H9 (cell line): ENCODE measurements at regions not wholly inside any gene's neighbourhood (a gene's known extent, or its start where the extent isn't known, plus 50 kb on each side); places are given as distances from the start of the nearest gene placed in this dataset.

Experiments
- DNase-seq: peaks from one replicate; pipeline ENCODE4 v3.0.0-alpha.2; 2017
- H2AFZ ChIP-seq: one replicate; pipeline ENCODE4 v1.6.1; 2013; ENCODE audit warnings: mild to moderate bottlenecking, low read length, control low read depth, moderate library complexity
- H2AK5ac ChIP-seq: 2 replicates; pipeline ENCODE4 v1.6.1; 2013; ENCODE audit warnings: low read length, control low read depth, mixed read lengths; ENCODE audit not compliant: insufficient read length
- H2BK120ac ChIP-seq: one replicate; pipeline ENCODE4 v1.6.1; 2013; ENCODE audit warnings: low read depth, mild to moderate bottlenecking, low read length, control low read depth, inconsistent platforms; ENCODE audit not compliant: poor library complexity, severe bottlenecking
- H2BK12ac ChIP-seq: 2 replicates; pipeline ENCODE4 v1.6.1; 2013; ENCODE audit warnings: low read length, control low read depth, mixed read lengths, low read depth; ENCODE audit not compliant: insufficient read length
- H2BK15ac ChIP-seq: 2 replicates; pipeline ENCODE4 v1.6.1; 2013; ENCODE audit warnings: low read depth, low read length, control low read depth
- H2BK20ac ChIP-seq: one replicate; pipeline ENCODE4 v1.6.1; 2013; ENCODE audit warnings: low read depth, mild to moderate bottlenecking, low read length, control low read depth, inconsistent platforms; ENCODE audit not compliant: poor library complexity, severe bottlenecking
- H2BK5ac ChIP-seq: 2 replicates; pipeline ENCODE4 v1.6.1; 2013; ENCODE audit warnings: low read length, control low read depth, mixed read lengths; ENCODE audit not compliant: insufficient read length
- H3K14ac ChIP-seq: 2 replicates; pipeline ENCODE4 v1.6.1; 2013; ENCODE audit warnings: low read length, control low read depth; ENCODE audit not compliant: insufficient read depth
- H3K18ac ChIP-seq: 2 replicates; pipeline ENCODE4 v1.6.1; 2013; ENCODE audit warnings: low read depth, mild to moderate bottlenecking, mixed read lengths, low read length, control low read depth; ENCODE audit not compliant: insufficient read length
- H3K23ac ChIP-seq: 2 replicates; pipeline ENCODE4 v1.6.1; 2013; ENCODE audit warnings: low read length, control low read depth, mixed read lengths, low read depth; ENCODE audit not compliant: insufficient read length
- H3K23me2 ChIP-seq: 2 replicates; pipeline ENCODE4 v1.6.1; 2013; ENCODE audit warnings: low read depth, mild to moderate bottlenecking, mixed read lengths, low read length, control low read depth; ENCODE audit not compliant: insufficient read length, poor library complexity, severe bottlenecking
- H3K27ac ChIP-seq: 2 replicates; pipeline ENCODE4 v1.5.1; 2013; ENCODE audit warnings: low read length, control low read depth, mixed read lengths, low read depth; ENCODE audit not compliant: insufficient read length
- H3K27me3 ChIP-seq: 2 replicates; pipeline ENCODE4 v1.6.1; 2013; ENCODE audit warnings: low read length, control low read depth, inconsistent platforms; ENCODE audit not compliant: insufficient read depth
- H3K4ac ChIP-seq: 2 replicates; pipeline ENCODE4 v1.6.1; 2013; ENCODE audit warnings: low read depth, mild to moderate bottlenecking, control low read depth, inconsistent platforms, low read length, moderate library complexity
- H3K4me1 ChIP-seq: 2 replicates; pipeline ENCODE4 v1.6.1; 2013; ENCODE audit warnings: low read length, control low read depth, inconsistent platforms; ENCODE audit not compliant: insufficient read depth
- H3K4me2 ChIP-seq: 2 replicates; pipeline ENCODE4 v1.6.1; 2013; ENCODE audit warnings: low read length, control low read depth, mixed read lengths; ENCODE audit not compliant: insufficient read length, insufficient read depth
- H3K56ac ChIP-seq: 2 replicates; pipeline ENCODE4 v1.6.1; 2013; ENCODE audit warnings: low read depth, mild to moderate bottlenecking, mixed read lengths, low read length, control low read depth; ENCODE audit not compliant: insufficient read length
- H3K79me1 ChIP-seq: 2 replicates; pipeline ENCODE4 v1.6.1; 2013; ENCODE audit warnings: low read depth, mild to moderate bottlenecking, moderate library complexity, low read length, control low read depth, inconsistent platforms; ENCODE audit not compliant: insufficient read depth, poor library complexity, severe bottlenecking
- H3K79me2 ChIP-seq: 2 replicates; pipeline ENCODE4 v1.6.1; 2013; ENCODE audit warnings: low read length, control low read depth, inconsistent platforms; ENCODE audit not compliant: insufficient read depth
- H3K9ac ChIP-seq: 2 replicates; pipeline ENCODE4 v1.6.1; 2013; ENCODE audit warnings: low read length, control low read depth, mixed read lengths; ENCODE audit not compliant: insufficient read length; ENCODE audit errors: extremely low read depth
- H3K9me3 ChIP-seq: one replicate; pipeline ENCODE4 v1.6.1; 2013; ENCODE audit warnings: low read depth, low read length, inconsistent platforms; ENCODE audit not compliant: control insufficient read depth
- H3T11ph ChIP-seq: one replicate; pipeline ENCODE4 v1.6.1; 2013; ENCODE audit warnings: mild to moderate bottlenecking, low read length, control low read depth, inconsistent platforms
- H4K20me1 ChIP-seq: one replicate; pipeline ENCODE4 v1.6.1; 2013; ENCODE audit not compliant: control insufficient read depth, insufficient read length, insufficient read depth
- H4K5ac ChIP-seq: 2 replicates; pipeline ENCODE4 v1.6.1; 2013; ENCODE audit warnings: low read depth, mild to moderate bottlenecking, mixed read lengths, low read length, control low read depth; ENCODE audit not compliant: insufficient read length
- H4K8ac ChIP-seq: replicated peaks from 2 replicates; pipeline ENCODE4 v1.6.1; 2013; ENCODE audit warnings: low read length, control low read depth, mixed read lengths, low read depth; ENCODE audit not compliant: insufficient read length
- H4K91ac ChIP-seq: 2 replicates; pipeline ENCODE4 v1.6.1; 2013; ENCODE audit warnings: low read depth, mild to moderate bottlenecking, moderate library complexity, mixed read lengths, low read length, control low read depth; ENCODE audit not compliant: insufficient read length
- H3K27ac Mint-ChIP-seq, 3 experiments: 2 replicates in 2 of 3; 3 replicates in 1 of 3; pipeline ENCODE4 v1.8.0; 2020 to 2021; ENCODE audit warnings: mixed read lengths in 3 of 3, mild to moderate bottlenecking in 1 of 3, moderate library complexity in 1 of 3
- H3K27me3 Mint-ChIP-seq: 2 replicates; pipeline ENCODE4 v1.8.0; 2021; ENCODE audit warnings: low read depth, mild to moderate bottlenecking, moderate library complexity, mixed read lengths
- H3K36me3 Mint-ChIP-seq, 3 experiments: 2 replicates in 2 of 3; 3 replicates in 1 of 3; pipeline ENCODE4 v1.8.0; 2020 to 2021; ENCODE audit warnings: low read depth in 3 of 3, mixed read lengths in 3 of 3; ENCODE audit not compliant: insufficient read depth in 1 of 3
- H3K4me1 Mint-ChIP-seq, 2 experiments: 2 replicates each; pipeline ENCODE4 v1.8.0; 2020; ENCODE audit warnings: mixed read lengths in 2 of 2
- H3K4me3 Mint-ChIP-seq, 2 experiments: 2 replicates in 1 of 2; 3 replicates in 1 of 2; pipeline ENCODE4 v1.8.0; 2020 to 2021; ENCODE audit warnings: mild to moderate bottlenecking in 2 of 2, mixed read lengths in 2 of 2, moderate library complexity in 1 of 2
- H3K9me3 Mint-ChIP-seq, 2 experiments: 2 replicates in 1 of 2; 3 replicates in 1 of 2; pipeline ENCODE4 v1.8.0; 2020; ENCODE audit warnings: mild to moderate bottlenecking in 2 of 2, mixed read lengths in 2 of 2, moderate library complexity in 1 of 2
- WGBS: extraction: QIAGEN DNeasy Blood & Tissue Kit; methylation state at CpG from one replicate; pipeline ENCODE4 v1.1.7; 2013; ENCODE audit warnings: missing lambda C conversion rate, low lambda C conversion rate, mixed read lengths; ENCODE audit not compliant: insufficient read length; ENCODE audit errors: extremely low coverage; 5-methylcytosine and 5-hydroxymethylcytosine counted together
- TF ChIP-seq, protein P1 (sequence below): fragments of 200-600 bp; sonication (generic); conservative IDR thresholded peaks from 3 replicates; pipeline ENCODE4 v1.8.0; 2021; ENCODE audit warnings: antibody characterized with exemption, mild to moderate bottlenecking

DNA sequence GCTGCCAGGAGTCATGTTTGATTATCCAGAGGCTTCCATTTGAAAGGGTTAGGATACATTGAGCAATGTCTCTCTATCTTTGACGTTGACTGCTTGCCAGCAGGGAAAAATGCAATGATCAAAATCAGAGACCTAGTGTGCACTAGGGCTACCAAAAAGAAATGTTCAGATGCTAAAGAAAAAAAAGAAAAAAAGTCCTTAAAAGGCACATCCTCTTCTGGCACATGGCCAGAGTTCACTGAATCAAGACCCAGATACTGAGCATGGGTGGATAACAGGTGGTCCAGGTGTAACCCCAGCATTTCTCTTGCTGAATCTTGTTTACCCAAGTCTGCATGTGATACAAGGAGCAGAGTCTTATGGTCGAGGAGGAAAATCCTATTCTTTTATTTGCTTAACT lies 899.3 kb downstream of the SORCS3 start:
- no CpG with 5 or more reads among the region's 2 CpGs for WGBS
- Mint-ChIP-seq H3K27me3 (peaks cover 4% of the 10 kb centered on the region), H3K36me3 (no peaks in the 10 kb centered on the region), H3K4me3 (no peak overlapping the region), H3K4me1 (peaks cover 46% of the 10 kb centered on the region in 2 experiments), H3K27ac (no peak overlapping the region), H3K9me3 (no peaks in the 10 kb centered on the region)
- no peak overlapping the region for H3T11ph ChIP-seq
- no peak overlapping the region for H2AK5ac ChIP-seq
- no peak overlapping the region for H3K4me2 ChIP-seq
- no peak overlapping the region for H2AFZ ChIP-seq
- H4K5ac ChIP-seq: no peak overlapping the region
- no peaks in the 10 kb centered on the region for H3K79me2 ChIP-seq
- no peak overlapping the region for H4K8ac ChIP-seq
- H3K9me3 ChIP-seq: no peaks in the 10 kb centered on the region
- no peak overlapping the region for H3K14ac ChIP-seq
- no peak overlapping the region for H3K23ac ChIP-seq
- TF ChIP-seq, protein P1, sequence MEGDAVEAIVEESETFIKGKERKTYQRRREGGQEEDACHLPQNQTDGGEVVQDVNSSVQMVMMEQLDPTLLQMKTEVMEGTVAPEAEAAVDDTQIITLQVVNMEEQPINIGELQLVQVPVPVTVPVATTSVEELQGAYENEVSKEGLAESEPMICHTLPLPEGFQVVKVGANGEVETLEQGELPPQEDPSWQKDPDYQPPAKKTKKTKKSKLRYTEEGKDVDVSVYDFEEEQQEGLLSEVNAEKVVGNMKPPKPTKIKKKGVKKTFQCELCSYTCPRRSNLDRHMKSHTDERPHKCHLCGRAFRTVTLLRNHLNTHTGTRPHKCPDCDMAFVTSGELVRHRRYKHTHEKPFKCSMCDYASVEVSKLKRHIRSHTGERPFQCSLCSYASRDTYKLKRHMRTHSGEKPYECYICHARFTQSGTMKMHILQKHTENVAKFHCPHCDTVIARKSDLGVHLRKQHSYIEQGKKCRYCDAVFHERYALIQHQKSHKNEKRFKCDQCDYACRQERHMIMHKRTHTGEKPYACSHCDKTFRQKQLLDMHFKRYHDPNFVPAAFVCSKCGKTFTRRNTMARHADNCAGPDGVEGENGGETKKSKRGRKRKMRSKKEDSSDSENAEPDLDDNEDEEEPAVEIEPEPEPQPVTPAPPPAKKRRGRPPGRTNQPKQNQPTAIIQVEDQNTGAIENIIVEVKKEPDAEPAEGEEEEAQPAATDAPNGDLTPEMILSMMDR: no peak
- no peaks in the 10 kb centered on the region for H3K27me3 ChIP-seq
- no peaks in the 10 kb centered on the region; the same call in 1 of the 2 replicates for H3K4me1 ChIP-seq
- H4K20me1 ChIP-seq: no peaks in the 10 kb centered on the region
- no peaks in the 10 kb centered on the region for H3K79me1 ChIP-seq
- H2BK15ac ChIP-seq: no peak overlapping the region
- no peak overlapping the region for H3K4ac ChIP-seq
- DNase-seq: no peak
- no peaks in the 10 kb centered on the region for H3K23me2 ChIP-seq
- H4K91ac ChIP-seq: no peak overlapping the region
- no peak overlapping the region for H3K56ac ChIP-seq
- H2BK12ac ChIP-seq: no peak overlapping the region
- no peak overlapping the region for H3K9ac ChIP-seq
- no peak overlapping the region for H2BK5ac ChIP-seq
- H3K27ac ChIP-seq: no peak overlapping the region
- H3K18ac ChIP-seq: no peak overlapping the region
- H2BK20ac ChIP-seq: no peak overlapping the region
- no peak overlapping the region for H2BK120ac ChIP-seq
